ENCODE measurements at regions not wholly inside any gene's neighbourhood (a gene's known extent, or its start where the extent isn't known, plus 50 kb on each side); places are given as distances from the start of the nearest gene placed in this dataset.

GRCh38 chr10:59085054-59085453 is 91.4 kb upstream of the PHYHIPL start:
- ChIA-PET POLR2A (ENCODE audit: unreplicated experiment) (no interaction called here), CTCF (no interaction called here)
- Histone ChIP-seq H2BK20ac (ENCODE audit: low read depth, low read length) (no peak overlapping the region), H3K4me3 (ENCODE audit: insufficient read depth, low read depth, low read length) (no peak overlapping the region), H3K56ac (ENCODE audit: extremely low read depth, insufficient read depth, low read length) (no peak overlapping the region), H3K14ac (replicated peaks; ENCODE audit: low read depth, low read length) (no peak overlapping the region), H3K4ac (ENCODE audit: low read depth, low read length) (no peak overlapping the region), H3K18ac (ENCODE audit: low read depth, low read length) (no peak overlapping the region), H4K91ac (ENCODE audit: insufficient read depth, low read depth, low read length) (no peak overlapping the region), H4K8ac (ENCODE audit: low read depth in 2 of 2, low read length in 2 of 2) (no peak overlapping the region), H2AK9ac (replicated peaks; ENCODE audit: low read depth, low read length, poor library complexity) (no peak overlapping the region), H3K9me1 (ENCODE audit: insufficient read depth, low read length) (no peaks in the 10 kb centered on the region), H2AK5ac (ENCODE audit: low read depth, low read length) (no peak overlapping the region), H3K9ac (ENCODE audit: low read depth, low read length) (no peak overlapping the region), H4K20me1 (ENCODE audit: insufficient read depth, low read length) (no peaks in the 10 kb centered on the region), H3K36me3 (ENCODE audit: control insufficient read depth, insufficient read depth, low read length) (no peaks in the 10 kb centered on the region), H3K4me1 (ENCODE audit: control insufficient read depth, insufficient read depth, low read length) (peaks cover 3% of the 10 kb centered on the region; the same call in 1 of the 2 replicates), H3K27me3 (ENCODE audit: control insufficient read depth, insufficient read depth, low read length) (peaks cover 8% of the 10 kb centered on the region), H2BK15ac (ENCODE audit: low read depth, low read length) (no peak overlapping the region), H2BK5ac (ENCODE audit: low read depth, low read length, poor library complexity, severe bottlenecking) (no peak overlapping the region), H3K79me1 (ENCODE audit: low read depth in 1 of 2, low read length in 2 of 2) (no peaks in the 10 kb centered on the region), H2AFZ (replicated peaks; ENCODE audit: low read length, poor library complexity) (no peak overlapping the region), H3K27ac (ENCODE audit: insufficient read depth, low read length) (no peak overlapping the region), H2BK120ac (ENCODE audit: low read depth, low read length) (no peak overlapping the region), H3K9me3 (ENCODE audit: control insufficient read depth, insufficient read depth, low read length) (no peaks in the 10 kb centered on the region), H3K23ac (ENCODE audit: low read depth, low read length) (no peak overlapping the region), H4K5ac (ENCODE audit: low read depth, low read length) (no peak overlapping the region), H3K4me2 (ENCODE audit: low read depth, low read length) (no peak overlapping the region)
- BruUV-seq (replicated peaks), result no TSS peak
- dilution Hi-C loops (cut with HindIII; ENCODE audit: low sequenced_read_pairs, unreplicated experiment) (no loop called here), intact Hi-C loops (cut with micrococcal nuclease) (no loop called here), in situ Hi-C loops (cut with MboI; ENCODE audit: low sequenced_read_pairs) (no loop called here)
- no peak for ATAC-seq (ENCODE audit: low read depth)
- TF ChIP-seq RFX5 (IDR thresholded peaks at IDR 0.05; ENCODE audit: low read depth, low read length), result no peak
- TF ChIP-seq CTCF (conservative IDR thresholded peaks at IDR 0.05; ENCODE audit: low read depth, low read length), result no peak
- no peak for TF ChIP-seq MAZ (IDR thresholded peaks at IDR 0.05; ENCODE audit: borderline replicate concordance, low read depth, low read length)
- no peak for TF ChIP-seq RCOR1 (IDR thresholded peaks at IDR 0.05; ENCODE audit: insufficient replicate concordance, low read length)
- no peak for TF ChIP-seq NFE2L2 (IDR thresholded peaks at IDR 0.05; ENCODE audit: low read depth, low read length)
- no peak for DNase-seq
